Stimulated activated CD8-positive, alpha-beta memory T cell treated with anti-CD3 and anti-CD28 coated beads, Interleukin-7, amount 100 ng/mL, for 48 hours (primary cell): ENCODE measurements at regions not wholly inside any gene's neighbourhood (a gene's known extent, or its start where the extent isn't known, plus 50 kb on each side); places are given as distances from the start of the nearest gene placed in this dataset.
"Not testable (repeated sequence)": the region's sequence is repeated elsewhere in the genome, so short reads cannot be mapped to it uniquely, and the experiment has no call there.

Source experiments
- DNase-seq, 2 donors: peaks; one replicate each; pipeline ENCODE4 v3.0.0-alpha.2; 2020; ENCODE audit warnings: low read depth in 1 of 2; ENCODE audit errors: extremely low read depth in 1 of 2

- no peak for DNase-seq
Measured at GRCh38 chr9:126056312-126057021, 270.2 kb upstream of the MVB12B start.

GRCh38 chr9:126057121-126057825 lies 269.4 kb upstream of the MVB12B start:
- no peak for DNase-seq

- no peak for DNase-seq
Measured at GRCh38 chr9:126058011-126058531, 268.6 kb upstream of the MVB12B start.

GRCh38 chr9:126058591-126058990 lies 268.0 kb upstream of the MVB12B start:
- no peak for DNase-seq

GRCh38 chr9:126061575-126061974 lies 265.1 kb upstream of the MVB12B start:
- DNase-seq, result no peak

GRCh38 chr9:126062158-126062886 lies 264.3 kb upstream of the MVB12B start:
- no peak for DNase-seq

- DNase-seq, result no peak
Measured at GRCh38 chr9:126063326-126063725, 263.3 kb upstream of the MVB12B start.

- DNase-seq, result no peak
Measured at GRCh38 chr9:126066131-126066530, 260.5 kb upstream of the MVB12B start.

GRCh38 chr9:126067031-126067734 lies 259.4 kb upstream of the MVB12B start:
- no peak for DNase-seq

- no peak for DNase-seq
Measured at GRCh38 chr9:126068534-126069230, 257.9 kb upstream of the MVB12B start.

GRCh38 chr9:126069400-126069955 lies 257.2 kb upstream of the MVB12B start:
- no peak for DNase-seq

GRCh38 chr9:126070058-126070655 lies 256.5 kb upstream of the MVB12B start:
- DNase-seq, result no peak

GRCh38 chr9:126071076-126071750 lies 255.4 kb upstream of the MVB12B start:
- DNase-seq, result no peak

- not testable (repeated sequence) for DNase-seq
Measured at GRCh38 chr9:126077656-126078055, 249.0 kb upstream of the MVB12B start.

GRCh38 chr9:126080641-126081040 lies 246.0 kb upstream of the MVB12B start:
- no peak for DNase-seq

GRCh38 chr9:126081746-126082145 lies 244.9 kb upstream of the MVB12B start:
- DNase-seq, result no peak

GRCh38 chr9:126084008-126084407 lies 242.6 kb upstream of the MVB12B start:
- no peak for DNase-seq

GRCh38 chr9:126084696-126085095 lies 241.9 kb upstream of the MVB12B start:
- no peak for DNase-seq

- no peak for DNase-seq
Measured at GRCh38 chr9:126085170-126085569, 241.5 kb upstream of the MVB12B start.
